HEK293T (cell line): ENCODE measurements at regions not wholly inside any gene's neighbourhood (a gene's known extent, or its start where the extent isn't known, plus 50 kb on each side); places are given as distances from the start of the nearest gene placed in this dataset.

Source experiments
- PKNOX1 ChIP-seq: fragments of 450-650 bp; IDR thresholded peaks from 2 replicates; pipeline ENCODE4 v1.6.1; 2016
- SUZ12 ChIP-seq: fragments of 450-650 bp; IDR thresholded peaks from 2 replicates; pipeline ENCODE4 v1.6.1; 2016; ENCODE audit warnings: mild to moderate bottlenecking
- ZNF384 ChIP-seq: fragments of 450-650 bp; IDR thresholded peaks from 2 replicates; pipeline ENCODE4 v1.6.1; 2016

DNA sequence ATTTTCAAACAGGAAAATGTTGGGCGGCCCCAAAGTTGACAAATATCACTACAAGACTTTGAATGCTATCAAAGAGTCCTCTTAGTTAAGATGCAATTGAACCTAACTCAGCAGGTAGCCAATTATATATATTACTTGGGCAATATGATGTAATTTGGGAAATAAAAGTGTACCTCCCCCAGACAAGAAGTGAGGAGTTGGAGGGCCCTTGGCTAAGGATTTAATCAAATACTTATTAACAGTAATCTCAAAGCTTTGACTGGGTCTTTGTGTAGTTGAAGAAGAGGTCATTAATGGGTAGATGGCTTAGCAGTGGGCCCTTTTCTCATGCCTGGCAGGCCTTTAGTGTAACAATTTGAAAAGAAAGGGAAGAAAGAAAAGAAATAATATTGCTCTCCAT is 599.0 kb downstream of the CSNK1G3 start:
- TF ChIP-seq SUZ12, result no peak
- no peak for TF ChIP-seq ZNF384
- no peak for TF ChIP-seq PKNOX1
